ENCODE measurements at regions not wholly inside any gene's neighbourhood (a gene's known extent, or its start where the extent isn't known, plus 50 kb on each side); places are given as distances from the start of the nearest gene placed in this dataset.

DNA sequence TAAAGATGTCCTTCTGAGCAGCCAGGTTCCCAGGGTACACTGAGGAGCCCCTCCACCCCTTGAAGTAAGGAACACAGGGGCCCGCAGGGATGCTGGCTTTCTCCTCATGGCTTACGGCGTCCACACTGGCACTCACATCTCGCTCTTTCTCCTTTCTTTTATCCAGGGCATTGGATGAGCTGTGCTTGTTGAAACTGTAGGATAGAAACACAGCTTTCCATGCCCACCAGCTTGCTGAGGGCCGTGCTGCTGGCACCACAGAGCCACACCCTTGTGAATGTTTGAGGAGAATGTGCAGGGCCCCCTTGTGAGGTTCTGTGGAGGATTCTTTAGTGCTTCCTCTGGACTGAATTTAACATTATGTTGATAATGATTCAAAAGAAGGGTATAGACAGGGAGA is 51.7 kb upstream of the B3GAT1 start:
- CTCF ChIA-PET: no interaction called here
- TF ChIP-seq FOXK2 (IDR thresholded peaks at IDR 0.05) (no peak), HDGF (IDR thresholded peaks at IDR 0.05; ENCODE audit: borderline replicate concordance) (no peak), ARNT (IDR thresholded peaks at IDR 0.05) (no peak), BHLHE40 (IDR thresholded peaks at IDR 0.05; ENCODE audit: borderline replicate concordance) (no peak), FOXM1 (IDR thresholded peaks at IDR 0.05; ENCODE audit: borderline replicate concordance) (no peak), SUZ12 (IDR thresholded peaks at IDR 0.05) (no peak), SP1 (IDR thresholded peaks at IDR 0.05) (no peak), FOXA1 (IDR thresholded peaks at IDR 0.05) (no peak), NFRKB (IDR thresholded peaks at IDR 0.05) (no peak), ELF4 (IDR thresholded peaks at IDR 0.05) (no peak), ZNF384 (IDR thresholded peaks at IDR 0.05) (no peak), L3MBTL2 (conservative IDR thresholded peaks at IDR 0.05) (no peak), CTBP1 (IDR thresholded peaks at IDR 0.05; ENCODE audit: borderline replicate concordance) (no peak), TARDBP (IDR thresholded peaks at IDR 0.05) (no peak), LEF1 (IDR thresholded peaks at IDR 0.05; ENCODE audit: borderline replicate concordance) (no peak)
- TF ChIP-seq, protein P1, sequence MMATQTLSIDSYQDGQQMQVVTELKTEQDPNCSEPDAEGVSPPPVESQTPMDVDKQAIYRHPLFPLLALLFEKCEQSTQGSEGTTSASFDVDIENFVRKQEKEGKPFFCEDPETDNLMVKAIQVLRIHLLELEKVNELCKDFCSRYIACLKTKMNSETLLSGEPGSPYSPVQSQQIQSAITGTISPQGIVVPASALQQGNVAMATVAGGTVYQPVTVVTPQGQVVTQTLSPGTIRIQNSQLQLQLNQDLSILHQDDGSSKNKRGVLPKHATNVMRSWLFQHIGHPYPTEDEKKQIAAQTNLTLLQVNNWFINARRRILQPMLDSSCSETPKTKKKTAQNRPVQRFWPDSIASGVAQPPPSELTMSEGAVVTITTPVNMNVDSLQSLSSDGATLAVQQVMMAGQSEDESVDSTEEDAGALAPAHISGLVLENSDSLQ (IDR thresholded peaks at IDR 0.05): no peak
- POLR2A ChIA-PET: no interaction called here
- DNase-seq (ENCODE audit: extremely low spot score): no peak
